Right lobe of liver (tissue), 4 donors: ENCODE measurements at regions not wholly inside any gene's neighbourhood (a gene's known extent, or its start where the extent isn't known, plus 50 kb on each side); places are given as distances from the start of the nearest gene placed in this dataset.

Experiments used
- CTCF ChIP-seq, 4 donors: fragments of 200-600 bp in 3 of 4; fragments of 450-650 bp in 1 of 4; IDR thresholded peaks; one replicate each; pipeline versions ENCODE4 v1.5.1 to v1.8.0; 2016 to 2022; ENCODE audit warnings: antibody characterized with exemption in 4 of 4, mild to moderate bottlenecking in 2 of 4
- POLR2A ChIP-seq: fragments of 450-650 bp; IDR thresholded peaks from one replicate; pipeline ENCODE4 v1.6.1; 2017; ENCODE audit warnings: antibody characterized with exemption, mild to moderate bottlenecking
- donor health status: DM: no; HTN: no; CAD: no.
- donor health status: DM: no; HTN: no; CAD: no.
- donor health status: DM: no; HTN: yes; CAD: no.

- TF ChIP-seq CTCF (IDR thresholded peaks at IDR 0.05) = no peak
- no peak for TF ChIP-seq POLR2A
Observed at GRCh38 chr10:3890602-3891352, 105.8 kb upstream of the KLF6 start.
